AG10803 (cell line): ENCODE measurements at regions not wholly inside any gene's neighbourhood (a gene's known extent, or its start where the extent isn't known, plus 50 kb on each side); places are given as distances from the start of the nearest gene placed in this dataset.
A peak's percentile ranks its signal among the peaks of the same experiment; 100 is the strongest.

Experiments
- DNase-seq: peaks from one replicate; pipeline ENCODE4 v3.0.0; 2010; ENCODE audit warnings: low read depth
- H3K4me3 ChIP-seq: 2 replicates; pipeline ENCODE4 v1.5.1; 2011; ENCODE audit warnings: mild to moderate bottlenecking, low read length, control low read depth
- CTCF ChIP-seq: conservative IDR thresholded peaks from 2 replicates; pipeline ENCODE4 v1.5.1; 2011; ENCODE audit warnings: mild to moderate bottlenecking, low read length, control low read depth, inconsistent platforms

- TF ChIP-seq CTCF: no peak
- H3K4me3 ChIP-seq: no peak overlapping the region
- DNase-seq: peak; percentile 67
These were observed 142.7 kb upstream of the ASIC2 start for GRCh38 chr17:33435721-33436301.

DNA sequence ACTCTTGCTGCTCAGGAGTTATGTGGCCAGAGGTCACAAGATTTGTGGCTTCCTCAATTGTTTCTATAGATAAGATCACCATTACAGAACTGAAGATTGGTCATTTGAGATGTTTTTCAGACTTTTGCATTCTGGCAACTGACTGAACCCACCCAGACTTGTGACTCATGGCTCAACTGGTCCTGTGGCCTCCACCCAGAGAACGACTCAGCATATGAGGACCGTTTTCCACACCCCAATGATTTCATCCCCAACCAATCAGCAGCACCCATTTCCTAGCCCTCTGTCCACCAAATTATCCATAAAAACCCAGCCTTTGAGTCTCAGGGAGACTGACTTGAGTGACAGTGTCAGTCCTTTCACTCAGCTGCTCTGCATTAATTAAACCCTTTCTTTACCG, 143.2 kb upstream of the ASIC2 start:
- no peak for TF ChIP-seq CTCF
- peak; percentile 37 for DNase-seq
- no peak overlapping the region for H3K4me3 ChIP-seq

GRCh38 chr17:33438139-33438538, 145.0 kb upstream of the ASIC2 start:
- no peak for TF ChIP-seq CTCF
- DNase-seq: peak; percentile 33
- H3K4me3 ChIP-seq: no peak overlapping the region

DNA sequence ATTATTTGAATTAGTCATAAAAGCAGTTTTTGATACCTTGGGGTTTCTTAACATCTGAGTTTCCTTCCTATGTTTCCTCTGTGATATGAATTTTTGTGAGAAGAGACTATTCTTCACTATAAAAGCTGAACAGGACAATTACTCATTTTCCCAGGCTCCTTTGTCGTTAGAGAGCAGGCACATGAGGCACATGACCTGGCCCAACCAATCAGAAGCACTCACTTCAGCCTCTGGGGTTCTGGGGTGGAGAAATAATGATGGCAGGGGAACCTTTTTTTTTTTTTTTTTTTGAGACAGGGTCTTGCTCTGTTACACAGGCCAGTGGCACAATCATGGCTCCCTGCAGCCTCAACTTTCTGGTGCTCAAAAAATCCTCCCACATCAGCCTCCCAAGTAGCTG, 145.5 kb upstream of the ASIC2 start:
- DNase-seq: no peak
- TF ChIP-seq CTCF: no peak
- no peak overlapping the region for H3K4me3 ChIP-seq

GRCh38 chr17:33442320-33442719, 149.2 kb upstream of the ASIC2 start:
- H3K4me3 ChIP-seq: no peak overlapping the region
- DNase-seq: no peak
- no peak for TF ChIP-seq CTCF

DNA sequence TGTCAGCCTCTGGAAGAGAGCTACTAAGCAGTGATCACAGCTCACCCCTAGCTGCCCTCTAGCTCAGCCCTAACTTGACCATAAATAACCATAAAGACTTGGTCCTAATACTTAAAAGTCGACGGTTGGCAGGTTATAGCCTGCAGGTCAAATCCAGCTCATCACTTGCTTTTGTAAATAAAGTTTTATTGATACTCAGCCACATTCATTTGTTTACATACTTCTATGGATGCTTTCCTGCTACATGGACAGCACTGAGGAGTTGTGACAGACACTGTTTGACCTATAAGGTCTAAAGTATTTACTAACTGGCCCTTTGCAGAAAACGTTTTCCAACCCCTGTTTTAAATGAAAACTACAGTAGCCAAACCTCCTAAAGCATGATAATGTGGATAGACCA, 151.6 kb upstream of the ASIC2 start:
- no peak for TF ChIP-seq CTCF
- no peak for DNase-seq
- H3K4me3 ChIP-seq: no peak overlapping the region

DNA sequence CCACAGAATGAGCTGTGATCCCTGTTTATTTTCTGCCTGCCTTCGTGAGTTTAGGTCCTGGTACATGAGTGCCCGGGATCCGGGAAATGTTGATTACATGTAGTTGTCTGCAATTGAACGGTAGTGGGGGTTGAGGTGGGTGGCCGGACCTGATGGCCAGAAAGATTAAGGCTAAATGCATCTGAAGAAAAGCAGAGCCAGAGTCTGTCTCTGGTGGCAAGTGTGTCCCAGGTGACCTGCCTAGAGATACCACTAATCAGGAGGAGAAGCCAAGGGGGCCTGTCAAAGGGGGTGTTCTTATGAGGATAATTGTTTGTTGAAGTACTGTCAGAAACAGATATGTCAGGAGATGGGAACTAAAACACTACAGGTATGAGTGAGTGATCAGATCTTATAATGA, 154.0 kb upstream of the ASIC2 start:
- TF ChIP-seq CTCF: no peak
- no peak for DNase-seq
- H3K4me3 ChIP-seq: no peak overlapping the region
